HG03442 (cell line): ENCODE measurements at regions not wholly inside any gene's neighbourhood (a gene's known extent, or its start where the extent isn't known, plus 50 kb on each side); places are given as distances from the start of the nearest gene placed in this dataset.

Source experiments
- ATAC-seq: cut with Tn5 transposase; IDR thresholded peaks from one replicate; pipeline ENCODE4 v1.9.1; 2021; ENCODE audit warnings: mild to moderate bottlenecking, moderate library complexity; ENCODE audit not compliant: unreplicated experiment

DNA sequence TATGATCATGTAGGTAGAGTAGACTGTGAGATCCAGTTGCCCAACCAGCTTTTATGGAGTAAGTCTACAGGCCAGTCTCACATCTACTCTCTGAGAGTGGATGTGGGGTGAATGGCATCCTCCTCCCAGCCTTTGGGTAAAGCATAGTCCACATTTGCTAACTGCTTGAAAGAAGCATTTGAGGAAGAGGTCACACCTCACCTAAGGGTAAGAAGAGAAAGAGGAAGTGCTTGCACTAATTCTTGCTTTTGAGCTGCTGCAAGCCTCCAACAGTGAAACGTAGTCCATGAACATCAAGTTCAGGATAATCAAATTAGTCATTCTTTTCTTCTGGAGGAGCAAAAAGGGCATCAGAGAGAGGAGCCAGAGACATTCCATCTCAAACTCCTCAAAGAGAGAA, 93.9 kb upstream of the AGR3 start:
- ATAC-seq, result peak; percentile 69

GRCh38 chr7:16978358-16979244, 96.8 kb upstream of the AGR3 start:
- no peak for ATAC-seq

DNA sequence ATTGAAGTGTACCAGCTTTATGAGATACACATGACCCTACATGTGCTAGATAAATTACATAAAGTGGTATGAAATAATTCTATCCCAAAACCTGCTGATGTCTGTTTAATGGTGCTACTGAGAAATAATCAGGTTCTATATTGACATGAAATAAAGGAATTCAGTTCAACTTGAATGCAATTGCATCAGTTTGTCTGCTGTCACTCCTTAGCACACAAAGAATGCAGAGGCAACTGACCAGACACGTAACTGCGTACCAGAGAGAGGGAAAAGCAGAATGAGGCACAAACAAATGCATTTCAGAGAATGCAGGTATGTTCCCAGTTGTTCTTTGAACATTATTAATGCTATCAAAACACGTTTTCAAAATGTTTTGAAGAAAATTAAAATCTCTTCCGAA, 98.8 kb upstream of the AGR3 start:
- no peak for ATAC-seq

DNA sequence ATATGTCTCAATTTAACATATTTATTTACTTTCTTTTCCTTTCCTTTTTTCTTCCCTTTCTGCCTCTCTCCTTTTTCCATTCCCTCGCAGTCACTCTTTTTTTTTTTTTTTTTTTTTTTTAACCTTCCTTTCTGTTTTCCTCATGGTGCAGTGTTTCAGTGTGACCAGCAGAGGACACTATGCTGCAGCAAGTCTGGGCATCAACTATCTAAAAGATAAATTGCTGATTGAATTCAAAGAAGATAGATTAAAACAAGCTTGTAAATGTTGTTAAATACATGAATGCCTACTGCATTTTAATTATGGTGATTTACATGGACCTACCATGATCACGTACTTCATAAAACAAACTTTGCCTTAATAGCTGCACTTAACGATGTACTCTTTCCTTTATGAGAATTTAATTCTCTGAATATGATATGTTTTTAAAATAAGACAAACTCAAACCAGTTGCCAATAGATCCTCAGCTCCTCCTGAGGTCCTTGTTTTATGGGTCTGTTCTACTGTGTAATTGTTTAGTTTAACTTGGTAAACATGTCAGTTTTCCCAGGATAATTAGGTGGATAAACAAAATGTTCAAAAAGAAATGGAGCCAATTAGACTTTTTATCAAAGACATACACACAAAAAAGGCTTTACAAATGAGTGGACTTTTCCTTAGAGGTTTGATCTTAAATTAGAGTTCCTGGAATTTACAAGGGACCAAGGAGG, 101.0 kb upstream of the AGR3 start:
- ATAC-seq, result no peak

- no peak for ATAC-seq
These were observed 102.6 kb upstream of the AGR3 start for GRCh38 chr7:16984375-16984774.

DNA sequence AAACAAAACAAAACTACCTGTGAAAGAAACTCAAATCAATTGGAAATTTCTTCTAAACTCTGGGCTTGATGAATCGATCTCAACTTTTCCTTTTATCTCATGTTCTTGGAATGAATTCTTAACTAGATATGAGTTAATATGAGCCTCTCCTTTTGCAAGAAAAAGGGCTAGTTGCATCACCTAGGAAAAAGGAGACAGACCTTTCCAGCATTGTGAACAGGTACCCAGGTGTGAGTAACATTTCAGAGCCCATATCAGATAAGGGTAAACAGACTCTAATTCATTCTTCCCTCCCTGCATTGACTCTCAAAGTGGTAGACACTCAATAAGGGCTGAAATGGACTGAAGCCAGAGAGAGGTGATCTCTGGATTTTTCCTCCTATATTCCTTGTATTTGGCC, 103.8 kb upstream of the AGR3 start:
- no peak for ATAC-seq

DNA sequence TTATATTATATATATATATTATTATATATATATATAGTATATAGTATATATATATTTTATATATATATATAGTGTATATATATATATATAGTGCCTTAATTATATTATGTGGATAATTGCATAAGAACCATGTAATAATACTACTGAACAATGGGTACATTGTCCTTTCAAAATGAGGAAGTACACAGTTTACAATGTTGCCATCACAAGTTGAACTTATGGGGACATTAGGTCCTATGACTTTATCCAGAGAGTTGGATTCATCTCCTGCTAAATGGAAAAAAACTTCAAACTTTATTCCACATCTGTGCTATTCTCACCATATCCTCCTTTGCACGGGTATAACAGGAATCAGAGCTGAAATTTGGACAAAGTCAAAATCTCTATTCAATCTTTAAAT, 105.0 kb upstream of the AGR3 start:
- no peak for ATAC-seq

GRCh38 chr7:16989811-16990413, 108.1 kb upstream of the AGR3 start:
- ATAC-seq, result no peak

GRCh38 chr7:16991551-16991950, 109.8 kb upstream of the AGR3 start:
- ATAC-seq, result no peak

DNA sequence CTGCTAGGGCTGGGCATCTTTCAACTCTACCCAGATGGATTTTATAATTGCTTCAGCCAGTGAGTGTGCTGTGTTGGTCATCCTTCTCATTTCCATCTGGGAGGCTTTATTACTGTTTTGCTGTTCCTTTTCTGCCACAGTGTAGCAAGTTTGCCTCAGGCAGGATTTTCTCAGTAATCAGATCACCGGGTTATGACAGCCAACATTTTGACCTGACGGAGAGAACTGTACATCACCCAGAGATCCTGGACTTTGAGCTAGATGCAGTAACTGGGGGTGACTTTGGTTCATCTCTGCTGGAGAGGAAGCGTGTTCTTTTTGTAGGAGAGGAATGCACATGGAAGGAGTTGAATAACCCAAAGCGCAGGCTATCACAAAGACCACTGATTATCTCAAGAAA, 111.8 kb upstream of the AGR3 start:
- no peak for ATAC-seq

GRCh38 chr7:16998481-16999051, 116.8 kb upstream of the AGR3 start:
- no peak for ATAC-seq

DNA sequence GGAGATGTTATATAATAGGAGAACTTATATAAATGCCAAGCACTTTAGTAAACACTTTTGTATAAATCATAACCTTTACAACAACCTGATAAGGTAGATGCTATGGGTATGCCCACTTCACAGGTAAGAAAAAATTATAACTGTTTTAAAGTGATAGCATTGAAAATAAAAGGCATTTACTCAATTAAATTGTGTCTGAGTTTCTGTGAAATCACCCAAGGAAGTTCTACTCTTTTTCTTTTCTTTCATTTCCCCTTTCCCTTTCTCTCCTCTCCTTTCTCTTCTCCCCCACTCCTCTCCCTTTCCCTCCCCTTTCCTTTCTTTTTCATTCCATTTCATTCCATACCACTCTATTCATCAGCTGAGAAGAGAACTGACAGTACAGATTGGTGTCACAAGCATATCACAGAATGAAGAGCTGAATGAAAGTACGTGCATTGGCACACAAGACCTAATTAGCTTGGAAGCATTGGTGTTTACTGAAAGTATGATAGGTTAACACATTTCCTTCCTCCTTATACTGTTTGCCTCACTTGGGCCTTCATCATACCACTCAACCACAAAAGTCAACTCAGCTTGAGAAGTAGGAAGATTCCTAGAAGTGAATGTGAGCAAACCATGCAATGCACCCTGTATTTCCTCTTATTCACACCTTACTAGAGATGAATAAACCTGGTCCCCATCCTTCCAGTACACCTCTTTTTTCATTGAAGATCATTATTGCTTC, 117.9 kb upstream of the AGR3 start:
- ATAC-seq, result no peak

GRCh38 chr7:17005271-17005670, 123.5 kb upstream of the AGR3 start:
- no peak for ATAC-seq

- no peak for ATAC-seq
These were observed 126.1 kb upstream of the AGR3 start for GRCh38 chr7:17007841-17008240.

- no peak for ATAC-seq
These were observed 127.4 kb upstream of the AGR3 start for GRCh38 chr7:17009007-17009719.

DNA sequence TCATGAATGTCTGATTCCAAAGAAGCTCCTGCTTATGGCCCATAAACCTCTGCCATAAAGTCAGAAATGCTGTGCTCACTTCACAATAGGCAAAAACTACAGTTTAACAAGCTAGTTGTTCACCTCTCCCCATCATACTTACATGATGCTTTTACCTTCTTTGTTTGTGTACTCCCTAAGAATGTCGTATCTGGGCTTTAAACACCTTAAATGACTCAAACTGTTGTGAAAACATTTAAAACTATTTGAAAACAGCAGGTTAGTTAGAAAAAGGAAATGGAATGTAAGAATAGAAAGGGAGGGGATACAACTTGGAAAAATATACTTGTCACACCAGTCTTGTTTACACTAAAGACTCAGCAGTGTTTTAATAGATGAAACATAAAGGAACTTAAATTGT, 128.2 kb upstream of the AGR3 start:
- ATAC-seq, result no peak

DNA sequence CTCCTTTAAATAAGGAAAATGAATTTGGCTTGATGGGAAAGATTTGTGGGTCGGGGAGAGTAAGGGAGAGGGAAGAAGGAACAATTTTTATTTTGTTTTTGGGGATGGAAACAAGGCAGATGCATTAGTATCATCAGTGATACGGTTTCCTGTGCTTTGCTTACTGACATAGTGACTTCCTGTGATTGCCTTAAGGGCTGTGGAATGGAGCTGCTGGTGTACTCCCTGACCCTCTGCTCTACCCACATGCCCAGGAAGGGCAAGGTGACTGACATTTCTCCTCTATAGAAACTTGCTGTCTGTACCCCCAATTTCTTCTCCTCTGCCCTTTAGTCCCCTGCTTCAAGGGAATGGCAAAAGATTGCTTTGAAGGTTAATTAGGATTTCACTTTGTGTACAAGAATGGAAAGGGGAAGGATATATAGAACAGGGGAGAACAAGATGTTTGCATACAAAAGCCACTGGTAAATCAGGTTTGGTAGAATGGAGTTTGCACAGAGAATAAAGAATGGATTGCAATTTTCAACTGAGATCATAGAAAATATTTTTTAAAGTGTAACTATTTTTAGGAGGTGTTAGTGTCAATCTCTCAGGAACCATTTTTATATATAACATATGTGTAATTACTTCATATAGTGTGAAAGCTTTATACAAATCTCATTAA, 129.0 kb upstream of the AGR3 start:
- peak; percentile 72 for ATAC-seq

GRCh38 chr7:17013204-17013603, 131.4 kb upstream of the AGR3 start:
- ATAC-seq, result no peak

DNA sequence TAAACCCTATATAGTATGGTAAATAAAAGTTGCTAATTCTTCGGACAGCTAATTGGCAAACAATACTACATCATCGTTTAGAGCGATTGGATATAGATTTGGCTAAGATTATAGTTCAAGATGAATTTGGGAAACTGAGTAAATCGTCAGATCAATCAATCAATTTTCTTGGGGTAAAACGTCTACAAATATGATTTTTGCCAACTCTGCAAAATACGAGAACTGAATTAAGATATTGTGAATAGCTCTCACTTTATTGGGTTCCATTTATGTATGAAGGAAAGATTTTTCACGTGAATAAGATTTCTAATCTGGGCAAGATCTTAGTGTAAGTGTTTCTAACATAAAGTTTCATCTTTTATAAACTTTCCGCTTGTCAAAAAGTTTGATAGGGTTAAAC, 132.9 kb upstream of the AGR3 start:
- ATAC-seq, result no peak

GRCh38 chr7:17015598-17016031, 133.8 kb upstream of the AGR3 start:
- ATAC-seq, result no peak
